Astrocyte of the cerebellum (primary cell): ENCODE measurements at regions not wholly inside any gene's neighbourhood (a gene's known extent, or its start where the extent isn't known, plus 50 kb on each side); places are given as distances from the start of the nearest gene placed in this dataset.

Experiments used
- DNase-seq: peaks from one replicate; pipeline ENCODE4 v3.0.0-alpha.2; 2011; ENCODE audit warnings: low read depth
- H3K4me3 ChIP-seq: 2 replicates; pipeline ENCODE4 v1.5.1; 2011; ENCODE audit warnings: mild to moderate bottlenecking, low read depth, low read length, moderate library complexity
- in situ Hi-C: cut with HindIII; loops from 2 replicates; pipeline ENCODE4 v1.10.0; 2017; ENCODE audit warnings: low sequenced_read_pairs
- TF ChIP-seq, protein P1 (sequence below): IDR thresholded peaks from 2 replicates; pipeline ENCODE4 v1.5.1; 2012; ENCODE audit warnings: low read length, low read depth, moderate library complexity, mild to moderate bottlenecking; ENCODE audit errors: missing control alignments

DNA sequence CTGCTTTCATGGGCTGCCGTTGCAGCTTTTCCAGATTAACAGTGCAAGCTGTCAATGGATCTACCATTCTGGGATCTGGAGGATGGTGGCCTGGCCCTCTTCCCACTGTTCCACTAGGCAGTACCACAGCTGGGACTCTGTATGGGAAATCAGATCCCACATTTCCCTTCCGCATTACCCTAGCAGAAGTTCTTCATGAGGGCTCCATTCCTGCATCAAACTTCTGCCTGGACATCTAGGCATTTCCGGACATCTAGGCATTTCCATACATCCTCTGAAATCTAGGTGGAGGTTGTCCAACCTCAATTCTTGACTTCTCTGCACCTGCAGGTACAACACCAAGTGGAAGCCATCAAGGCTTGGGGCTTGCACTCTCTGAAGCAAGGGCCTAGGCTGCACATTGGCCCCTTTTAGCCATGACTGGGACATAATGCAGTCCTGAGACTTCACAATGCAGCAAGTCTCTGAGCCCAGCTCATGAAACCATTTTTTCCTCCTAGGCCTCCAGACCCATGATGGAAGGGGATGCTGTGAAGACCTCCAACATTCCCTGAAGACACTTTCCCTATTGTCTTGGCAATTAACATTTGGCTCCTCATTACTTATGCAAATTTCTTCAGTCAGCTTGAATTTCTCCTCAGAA is 863.3 kb downstream of the C12orf50 start:
- TF ChIP-seq, protein P1, sequence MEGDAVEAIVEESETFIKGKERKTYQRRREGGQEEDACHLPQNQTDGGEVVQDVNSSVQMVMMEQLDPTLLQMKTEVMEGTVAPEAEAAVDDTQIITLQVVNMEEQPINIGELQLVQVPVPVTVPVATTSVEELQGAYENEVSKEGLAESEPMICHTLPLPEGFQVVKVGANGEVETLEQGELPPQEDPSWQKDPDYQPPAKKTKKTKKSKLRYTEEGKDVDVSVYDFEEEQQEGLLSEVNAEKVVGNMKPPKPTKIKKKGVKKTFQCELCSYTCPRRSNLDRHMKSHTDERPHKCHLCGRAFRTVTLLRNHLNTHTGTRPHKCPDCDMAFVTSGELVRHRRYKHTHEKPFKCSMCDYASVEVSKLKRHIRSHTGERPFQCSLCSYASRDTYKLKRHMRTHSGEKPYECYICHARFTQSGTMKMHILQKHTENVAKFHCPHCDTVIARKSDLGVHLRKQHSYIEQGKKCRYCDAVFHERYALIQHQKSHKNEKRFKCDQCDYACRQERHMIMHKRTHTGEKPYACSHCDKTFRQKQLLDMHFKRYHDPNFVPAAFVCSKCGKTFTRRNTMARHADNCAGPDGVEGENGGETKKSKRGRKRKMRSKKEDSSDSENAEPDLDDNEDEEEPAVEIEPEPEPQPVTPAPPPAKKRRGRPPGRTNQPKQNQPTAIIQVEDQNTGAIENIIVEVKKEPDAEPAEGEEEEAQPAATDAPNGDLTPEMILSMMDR: no peak
- DNase-seq: no peak
- no peak overlapping the region for H3K4me3 ChIP-seq
- in situ Hi-C loops: no loop called here

DNA sequence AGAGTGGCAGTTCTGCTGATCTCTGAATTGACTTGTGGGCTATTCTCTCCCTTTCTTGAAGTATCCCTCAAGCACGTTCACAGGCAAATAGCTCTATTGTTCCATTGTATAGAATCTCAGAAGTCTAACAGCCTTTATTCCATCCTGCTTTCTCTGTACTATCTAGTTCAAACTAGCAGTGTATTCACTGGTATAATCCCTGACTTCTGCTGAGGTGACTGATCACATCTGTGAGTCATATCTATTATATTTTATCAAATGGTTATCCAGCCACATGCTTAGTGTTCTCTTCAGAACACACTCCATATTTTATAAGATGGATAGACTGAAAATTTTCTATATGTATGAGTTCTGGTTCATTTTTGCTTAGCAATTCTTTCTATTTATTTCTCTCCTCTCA is 866.1 kb downstream of the C12orf50 start:
- in situ Hi-C loops: no loop called here
- TF ChIP-seq, protein P1: no peak
- DNase-seq: no peak
- no peak overlapping the region for H3K4me3 ChIP-seq

DNA sequence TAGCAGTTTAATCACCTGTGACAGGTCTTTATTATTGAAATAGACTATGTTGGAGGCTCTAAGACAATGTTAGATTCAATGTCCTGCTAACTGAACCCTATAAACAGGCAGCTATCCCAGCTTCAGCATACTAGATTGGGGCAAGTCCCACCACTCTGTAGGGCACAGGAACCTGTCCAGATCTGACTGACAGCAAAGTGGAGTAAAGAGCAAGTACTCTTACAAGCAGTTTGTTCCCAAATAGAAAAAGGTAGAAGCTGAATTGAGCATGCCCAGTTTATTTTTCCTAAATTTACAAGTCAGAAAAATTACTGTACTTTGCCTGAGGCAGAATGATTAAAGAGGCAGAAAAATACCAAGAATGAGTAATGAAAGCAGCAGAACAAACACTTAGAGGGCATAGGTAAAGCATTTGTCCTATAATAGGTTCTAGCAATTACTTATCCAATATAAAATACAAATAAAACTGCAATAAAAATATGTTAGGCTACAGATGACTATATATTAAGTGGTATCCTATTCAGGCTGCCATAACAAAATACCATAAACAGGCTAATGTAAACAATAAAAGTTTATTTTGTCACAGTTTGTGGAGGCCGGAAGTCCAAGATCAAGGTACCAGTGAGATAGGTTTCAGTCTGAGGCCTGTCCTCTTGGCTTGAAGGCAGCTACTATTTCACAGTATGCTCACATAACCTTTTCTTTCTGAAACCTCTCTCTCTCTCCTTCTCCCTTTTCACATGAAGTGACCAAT is 868.2 kb downstream of the C12orf50 start:
- in situ Hi-C loops: no loop called here
- TF ChIP-seq, protein P1: no peak
- H3K4me3 ChIP-seq: no peak overlapping the region
- DNase-seq: no peak

DNA sequence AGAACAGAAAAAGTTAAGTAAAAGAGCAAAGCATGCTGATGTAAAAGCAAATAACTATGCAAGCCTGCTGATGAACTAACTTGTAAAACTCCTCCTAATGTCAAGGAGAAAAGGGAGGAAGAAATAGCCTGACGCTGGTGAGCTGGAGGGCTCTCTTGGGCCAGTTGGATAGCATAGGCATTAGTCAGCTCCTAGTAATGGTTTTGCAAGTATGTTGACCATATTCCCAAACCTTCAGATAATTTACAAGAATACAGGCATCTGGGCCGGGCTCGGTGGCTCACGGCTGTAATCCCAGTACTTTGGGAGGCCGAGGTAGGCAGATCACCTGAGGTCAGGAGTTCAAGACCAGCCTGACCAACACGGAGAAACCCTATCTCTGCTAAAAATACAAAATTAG is 871.4 kb downstream of the C12orf50 start:
- no peak overlapping the region for H3K4me3 ChIP-seq
- peak; percentile 88 for DNase-seq
- TF ChIP-seq, protein P1: no peak
- in situ Hi-C loops: no loop called here

DNA sequence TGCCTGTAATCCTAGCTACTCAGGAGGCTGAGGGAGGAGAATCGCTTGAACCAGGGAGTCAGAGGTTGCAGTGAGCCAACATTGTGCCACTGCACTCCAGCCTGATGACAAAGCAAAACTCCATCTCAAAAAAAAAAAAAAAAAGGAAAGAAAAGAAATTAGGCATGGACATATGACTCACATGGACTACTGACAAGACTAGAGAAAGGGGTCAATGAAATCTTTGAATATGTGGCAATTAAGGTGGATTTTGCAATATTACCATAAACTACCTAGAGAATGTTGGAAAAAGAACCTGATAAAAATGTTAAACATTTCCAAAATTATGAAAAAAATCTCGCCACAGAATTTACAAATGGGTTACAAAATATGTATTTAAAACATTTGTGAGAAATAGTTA is 873.6 kb downstream of the C12orf50 start:
- TF ChIP-seq, protein P1: no peak
- in situ Hi-C loops: no loop called here
- DNase-seq: peak; percentile 9
- no peak overlapping the region for H3K4me3 ChIP-seq

DNA sequence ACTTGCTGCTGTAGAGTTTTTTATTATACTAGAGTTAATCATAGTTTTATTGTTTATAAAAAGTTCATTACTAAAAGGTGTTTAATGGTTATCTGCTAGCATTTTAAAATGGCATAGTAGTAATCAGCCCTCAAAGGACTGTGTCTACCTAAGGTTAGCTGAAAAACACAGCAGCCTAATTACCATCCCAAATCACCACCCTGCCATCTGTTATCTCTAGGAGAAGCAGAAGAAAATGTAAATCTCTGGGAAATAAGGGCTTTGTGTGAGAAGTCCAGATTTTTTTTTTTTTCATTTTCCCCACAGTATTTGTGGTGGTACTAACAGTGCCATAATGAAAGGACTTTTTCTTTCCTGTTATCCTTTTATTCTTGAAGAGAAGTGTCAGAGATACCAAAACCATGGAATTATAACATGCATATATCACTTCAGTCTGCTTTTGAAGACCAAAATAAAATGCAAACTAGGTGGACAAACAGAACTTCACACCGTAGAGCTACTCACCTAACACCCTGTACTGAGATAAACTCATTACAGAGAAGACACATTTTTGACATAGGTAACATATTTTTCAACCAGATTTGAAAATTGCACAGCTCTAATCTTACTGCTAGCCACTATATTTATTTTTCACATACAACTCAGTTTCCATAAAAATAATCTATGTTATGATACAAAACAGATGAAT is 876.2 kb downstream of the C12orf50 start:
- in situ Hi-C loops: no loop called here
- DNase-seq: no peak
- TF ChIP-seq, protein P1: no peak
- H3K4me3 ChIP-seq: no peak overlapping the region
